ENCODE measurements at regions not wholly inside any gene's neighbourhood (a gene's known extent, or its start where the extent isn't known, plus 50 kb on each side); places are given as distances from the start of the nearest gene placed in this dataset.

- FAIRE-seq (no peak), DNase-seq (ENCODE audit: low read depth, low spot score) (no peak)
- H3K27ac ChIP-seq (ENCODE audit: control insufficient read depth, insufficient read depth, low read length), result no peak overlapping the region
- no peak for TF ChIP-seq EZH2 (IDR thresholded peaks at IDR 0.05; ENCODE audit: low read length)
- no peak for TF ChIP-seq CTCF (optimal IDR thresholded peaks at IDR 0.05 in 1 of 3, IDR thresholded peaks at IDR 0.05 in 1 of 3, conservative IDR thresholded peaks at IDR 0.05 in 1 of 3; ENCODE audit: extremely low read depth in 1 of 3, insufficient read depth in 2 of 3, low read length in 3 of 3)
- dilution Hi-C loops (cut with MboI; ENCODE audit: extremely low pct_ligation_motif_present, low sequenced_read_pairs), result no loop called here
- H3K4me1 ChIP-seq (ENCODE audit: control insufficient read depth, extremely low read depth, insufficient read depth, low read length), result no peaks in the 10 kb centered on the region
- no peaks in the 10 kb centered on the region for H3K27me3 ChIP-seq (ENCODE audit: control insufficient read depth, extremely low read depth, insufficient read depth, low read length)
- H3K4me2 ChIP-seq (ENCODE audit: control insufficient read depth, extremely low read depth, insufficient read depth, low read depth, low read length), result no peak overlapping the region
- no peaks in the 10 kb centered on the region for H3K9me1 ChIP-seq (ENCODE audit: control insufficient read depth, extremely low read depth, insufficient read depth, low read length)
- H2AFZ ChIP-seq (ENCODE audit: control insufficient read depth, low read length), result no peak overlapping the region
- H3K9me3 ChIP-seq (ENCODE audit: control insufficient read depth, low read depth, low read length), result no peaks in the 10 kb centered on the region
- no peak overlapping the region for H3K9ac ChIP-seq (ENCODE audit: control insufficient read depth, extremely low read depth, insufficient read depth, low read length)
- H4K20me1 ChIP-seq (ENCODE audit: control insufficient read depth, extremely low read depth, insufficient read depth, low read length), result no peaks in the 10 kb centered on the region
- no peak overlapping the region for H3K4me3 ChIP-seq (ENCODE audit: control insufficient read depth in 2 of 3, extremely low read depth in 1 of 3, insufficient read depth in 2 of 3, low read depth in 1 of 3, low read length in 3 of 3)
- H3K36me3 ChIP-seq (ENCODE audit: control insufficient read depth in 2 of 2, extremely low read depth in 1 of 2, insufficient read depth in 2 of 2, low read length in 2 of 2), result no peaks in the 10 kb centered on the region
- no peaks in the 10 kb centered on the region for H3K79me2 ChIP-seq (ENCODE audit: control insufficient read depth, insufficient read depth, low read length)
Measured at GRCh38 chr6:91540902-91541301, 954.0 kb upstream of the MAP3K7 start.

GRCh38 chr6:91539456-91539855 lies 952.6 kb upstream of the MAP3K7 start:
- DNase-seq (ENCODE audit: low read depth, low spot score) (no peak), FAIRE-seq (no peak)
- Histone ChIP-seq H4K20me1 (ENCODE audit: control insufficient read depth, extremely low read depth, insufficient read depth, low read length) (no peaks in the 10 kb centered on the region), H3K9me1 (ENCODE audit: control insufficient read depth, extremely low read depth, insufficient read depth, low read length) (no peaks in the 10 kb centered on the region), H3K79me2 (ENCODE audit: control insufficient read depth, insufficient read depth, low read length) (no peaks in the 10 kb centered on the region), H3K27me3 (ENCODE audit: control insufficient read depth, extremely low read depth, insufficient read depth, low read length) (no peaks in the 10 kb centered on the region), H3K4me3 (ENCODE audit: control insufficient read depth in 2 of 3, extremely low read depth in 1 of 3, insufficient read depth in 2 of 3, low read depth in 1 of 3, low read length in 3 of 3) (no peak overlapping the region), H3K36me3 (ENCODE audit: control insufficient read depth in 2 of 2, extremely low read depth in 1 of 2, insufficient read depth in 2 of 2, low read length in 2 of 2) (no peaks in the 10 kb centered on the region), H3K4me1 (ENCODE audit: control insufficient read depth, extremely low read depth, insufficient read depth, low read length) (no peaks in the 10 kb centered on the region), H3K27ac (ENCODE audit: control insufficient read depth, insufficient read depth, low read length) (no peak overlapping the region), H3K9me3 (ENCODE audit: control insufficient read depth, low read depth, low read length) (no peaks in the 10 kb centered on the region), H3K9ac (ENCODE audit: control insufficient read depth, extremely low read depth, insufficient read depth, low read length) (no peak overlapping the region), H2AFZ (ENCODE audit: control insufficient read depth, low read length) (no peak overlapping the region), H3K4me2 (ENCODE audit: control insufficient read depth, extremely low read depth, insufficient read depth, low read depth, low read length) (no peak overlapping the region)
- TF ChIP-seq CTCF (optimal IDR thresholded peaks at IDR 0.05 in 1 of 3, IDR thresholded peaks at IDR 0.05 in 1 of 3, conservative IDR thresholded peaks at IDR 0.05 in 1 of 3; ENCODE audit: extremely low read depth in 1 of 3, insufficient read depth in 2 of 3, low read length in 3 of 3) (no peak), EZH2 (IDR thresholded peaks at IDR 0.05; ENCODE audit: low read length) (no peak)
- dilution Hi-C loops (cut with MboI; ENCODE audit: extremely low pct_ligation_motif_present, low sequenced_read_pairs), result no loop called here

All from keratinocyte (primary cell).